ENCODE measurements at regions not wholly inside any gene's neighbourhood (a gene's known extent, or its start where the extent isn't known, plus 50 kb on each side); places are given as distances from the start of the nearest gene placed in this dataset.
A peak's percentile ranks its signal among the peaks of the same experiment; 100 is the strongest.
"Not testable (repeated sequence)": the region's sequence is repeated elsewhere in the genome, so short reads cannot be mapped to it uniquely, and the experiment has no call there.

DNA sequence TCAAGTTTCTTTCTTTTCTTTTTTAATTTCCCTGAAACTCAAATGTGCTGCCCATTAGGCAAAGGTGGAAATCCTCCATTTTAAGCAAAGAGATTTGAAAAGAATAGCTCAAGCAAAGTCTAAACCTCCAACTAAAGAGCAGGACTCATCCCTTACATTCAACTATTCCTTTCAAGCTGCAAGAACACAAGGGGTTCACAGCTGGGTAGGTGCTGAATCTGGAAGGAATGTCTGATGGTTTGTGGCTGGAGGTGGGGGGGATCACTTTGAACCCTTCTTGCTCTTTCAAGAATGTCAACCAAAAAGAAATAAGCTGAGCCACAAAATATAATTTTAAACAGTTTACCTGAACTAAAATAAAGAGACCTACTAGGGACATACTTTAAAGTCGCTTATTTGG lies 375.7 kb upstream of the CDH10 start:
- DNase-seq (ENCODE audit: low read depth) = no peak

DNA sequence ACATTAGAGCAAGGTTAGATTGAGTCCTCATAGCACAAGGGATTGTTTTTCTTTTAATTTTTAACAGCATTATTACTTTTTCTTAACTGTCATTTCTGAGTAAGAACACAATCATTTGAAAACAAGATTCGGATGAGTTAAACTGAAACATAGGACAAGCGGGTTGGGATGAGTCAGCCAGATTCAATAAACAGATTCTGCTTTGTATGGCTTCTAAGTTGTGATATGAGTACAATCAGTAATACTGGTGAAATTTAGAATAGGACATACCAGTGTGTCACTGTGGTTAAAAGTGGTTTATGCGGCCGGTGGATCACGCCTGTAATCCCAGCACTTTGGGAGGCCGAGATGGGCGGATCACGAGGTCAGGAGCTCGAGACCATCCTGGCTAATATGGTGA lies 364.3 kb upstream of the CDH10 start:
- DNase-seq (ENCODE audit: low read depth) = no peak

GRCh38 chr5:25006734-25007133 lies 362.0 kb upstream of the CDH10 start:
- DNase-seq (ENCODE audit: low read depth) = peak; percentile 47

GRCh38 chr5:25006237-25006636 lies 361.5 kb upstream of the CDH10 start:
- DNase-seq (ENCODE audit: low read depth) = no peak

DNA sequence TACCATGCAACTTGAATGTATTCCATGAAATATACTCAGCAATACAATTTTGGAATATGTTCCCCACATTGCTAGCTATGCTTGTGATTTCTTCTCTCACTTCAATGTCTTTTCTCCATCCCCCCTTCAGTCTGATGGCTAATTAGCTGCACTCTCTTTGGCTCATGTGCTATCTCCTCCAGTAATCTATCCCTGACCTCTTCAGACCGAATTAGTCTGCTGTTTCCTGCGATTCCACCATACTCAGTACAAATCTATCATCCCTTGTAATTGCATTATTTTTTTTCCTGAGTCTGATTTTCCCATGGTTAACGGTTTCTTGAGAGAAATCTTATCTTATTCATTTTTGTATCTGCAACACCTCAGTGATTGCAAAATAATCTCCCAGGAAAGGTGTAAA lies 360.7 kb upstream of the CDH10 start:
- DNase-seq (ENCODE audit: low read depth) = no peak

DNA sequence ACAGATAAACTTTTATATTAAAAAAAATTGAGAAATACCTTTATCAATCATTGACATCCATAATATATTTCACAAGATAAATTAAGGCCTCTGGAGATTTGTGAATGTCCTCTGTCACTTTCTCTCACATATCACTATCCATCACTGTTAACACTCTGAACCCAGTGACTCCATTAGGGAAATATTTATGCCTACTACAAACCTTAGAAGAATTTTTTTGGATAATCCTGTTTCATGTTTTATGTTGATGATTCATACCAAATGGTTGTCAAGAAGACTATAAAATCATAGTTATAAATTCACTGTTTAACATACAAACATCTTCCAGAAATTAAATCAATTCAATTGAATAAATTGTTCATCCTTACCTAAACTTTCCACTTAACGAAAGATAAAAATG lies 357.6 kb upstream of the CDH10 start:
- DNase-seq (ENCODE audit: low read depth) = no peak

- no peak for DNase-seq (ENCODE audit: low read depth)
These were observed 355.0 kb upstream of the CDH10 start for GRCh38 chr5:24999732-25000131.

- DNase-seq (ENCODE audit: low read depth) = no peak
These were observed 353.9 kb upstream of the CDH10 start for GRCh38 chr5:24998641-24999040.

GRCh38 chr5:24986326-24986725 lies 341.5 kb upstream of the CDH10 start:
- no peak for DNase-seq (ENCODE audit: low read depth)

DNA sequence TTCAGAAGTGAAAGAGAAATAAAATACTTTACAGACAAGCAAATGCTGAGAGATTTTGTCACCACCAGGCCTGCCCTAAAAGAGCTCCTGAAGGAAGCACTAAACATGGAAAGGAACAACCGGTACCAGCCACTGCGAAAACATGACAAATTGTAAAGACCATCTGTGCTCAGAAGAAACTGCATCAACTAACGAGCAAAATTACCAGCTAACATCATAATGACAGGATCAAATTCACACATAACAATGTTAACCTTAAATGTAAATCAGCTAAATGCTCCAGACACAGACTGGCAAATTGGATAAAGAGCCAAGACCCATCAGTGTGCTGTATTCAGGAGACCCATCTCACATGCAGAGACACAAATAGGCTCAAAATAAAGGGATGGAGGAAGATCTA lies 333.8 kb upstream of the CDH10 start:
- DNase-seq (ENCODE audit: low read depth) = not testable (repeated sequence)

GRCh38 chr5:24963611-24964010 lies 318.8 kb upstream of the CDH10 start:
- DNase-seq (ENCODE audit: low read depth) = no peak

- no peak for DNase-seq (ENCODE audit: low read depth)
These were observed 278.6 kb upstream of the CDH10 start for GRCh38 chr5:24923400-24923799.

GRCh38 chr5:24918676-24919075 lies 273.9 kb upstream of the CDH10 start:
- DNase-seq (ENCODE audit: low read depth) = no peak

DNA sequence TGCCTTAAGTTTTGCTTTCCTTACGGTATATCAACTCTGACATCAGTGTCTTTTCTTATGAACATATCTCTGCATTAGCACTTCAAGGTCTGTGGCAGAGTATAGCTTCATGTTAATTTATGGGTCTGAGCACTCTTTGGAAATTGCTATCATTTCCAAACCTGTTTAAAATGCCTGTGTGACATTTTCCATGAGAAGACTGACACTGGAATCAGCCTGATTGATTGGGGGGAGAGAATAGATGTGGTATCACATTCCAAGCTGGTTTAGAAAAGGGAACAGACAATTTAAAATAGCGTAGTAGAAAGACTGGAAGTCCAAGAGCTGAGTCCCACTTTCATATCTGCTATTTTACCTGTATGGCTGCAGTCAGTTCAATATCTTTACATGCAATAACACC lies 272.1 kb upstream of the CDH10 start:
- no peak for DNase-seq (ENCODE audit: low read depth)

- DNase-seq (ENCODE audit: low read depth) = no peak
These were observed 264.4 kb upstream of the CDH10 start for GRCh38 chr5:24909210-24909609.

DNA sequence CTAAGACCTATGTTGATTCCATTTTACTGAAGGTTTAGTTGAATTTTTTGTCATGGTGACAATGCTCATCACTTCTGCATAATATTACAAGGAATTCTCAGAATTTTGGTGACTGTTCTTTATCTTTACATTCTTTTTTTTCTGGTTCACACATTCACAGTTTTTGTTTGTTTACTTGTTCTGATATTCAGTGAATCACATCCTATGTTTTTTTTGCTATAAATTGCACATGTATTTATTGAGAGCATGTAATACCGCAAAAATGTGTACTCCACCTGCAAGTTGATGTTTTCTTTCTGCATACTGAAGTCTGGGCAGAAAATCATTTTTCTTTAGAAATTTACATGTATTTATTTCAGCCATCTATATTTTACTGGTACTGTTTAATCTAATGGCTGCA lies 261.9 kb upstream of the CDH10 start:
- DNase-seq (ENCODE audit: low read depth) = no peak

DNA sequence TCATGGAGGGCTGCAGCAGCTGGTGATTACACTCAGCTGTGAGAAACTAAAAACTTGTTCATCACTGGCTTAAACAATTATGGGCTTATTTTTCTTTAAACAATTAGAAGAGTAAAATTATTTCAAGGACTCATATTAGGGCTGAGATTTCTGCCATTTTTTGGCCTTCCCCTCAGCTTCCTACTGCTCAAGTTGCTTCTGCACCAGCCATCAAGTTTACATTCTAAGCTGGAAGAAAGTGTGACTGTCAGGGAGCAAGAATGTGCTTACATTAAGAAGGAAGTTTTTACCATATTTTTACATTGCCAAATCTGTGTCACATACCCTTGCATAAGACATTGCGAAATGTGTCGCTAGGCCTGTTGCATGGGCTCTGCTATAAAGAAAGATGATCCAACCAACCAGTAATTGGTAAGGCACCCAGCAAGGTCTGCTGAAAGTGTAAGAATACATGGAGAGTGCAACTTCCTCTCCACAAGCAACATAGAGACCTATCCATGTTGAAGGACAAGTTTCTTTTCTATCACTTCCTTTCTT lies 260.3 kb upstream of the CDH10 start:
- peak; percentile 51 for DNase-seq (ENCODE audit: low read depth)

DNA sequence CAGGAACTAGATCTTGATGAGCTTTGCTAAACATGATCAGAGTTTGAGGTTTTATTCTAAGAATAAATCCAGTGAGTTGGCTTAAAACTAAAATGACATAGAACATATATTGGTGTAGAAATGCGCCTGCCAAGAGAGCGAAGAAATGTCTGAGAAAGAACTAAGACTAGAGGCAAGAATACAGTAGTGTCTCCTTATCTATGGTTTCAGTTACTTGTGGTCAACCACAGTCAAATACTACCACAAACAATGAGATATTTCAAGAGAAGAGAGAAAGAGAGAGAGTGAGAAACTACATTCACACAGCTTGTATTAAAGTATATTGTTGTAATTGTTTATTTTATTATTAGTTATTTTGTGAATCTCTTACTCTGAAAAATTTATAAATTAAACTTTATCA lies 254.4 kb upstream of the CDH10 start:
- DNase-seq (ENCODE audit: low read depth) = no peak

GRCh38 chr5:24864244-24864643 lies 219.5 kb upstream of the CDH10 start:
- no peak for DNase-seq (ENCODE audit: low read depth)

GRCh38 chr5:24862117-24862516 lies 217.3 kb upstream of the CDH10 start:
- DNase-seq (ENCODE audit: low read depth) = no peak

GRCh38 chr5:24855485-24855884 lies 210.7 kb upstream of the CDH10 start:
- DNase-seq (ENCODE audit: low read depth) = no peak

DNA sequence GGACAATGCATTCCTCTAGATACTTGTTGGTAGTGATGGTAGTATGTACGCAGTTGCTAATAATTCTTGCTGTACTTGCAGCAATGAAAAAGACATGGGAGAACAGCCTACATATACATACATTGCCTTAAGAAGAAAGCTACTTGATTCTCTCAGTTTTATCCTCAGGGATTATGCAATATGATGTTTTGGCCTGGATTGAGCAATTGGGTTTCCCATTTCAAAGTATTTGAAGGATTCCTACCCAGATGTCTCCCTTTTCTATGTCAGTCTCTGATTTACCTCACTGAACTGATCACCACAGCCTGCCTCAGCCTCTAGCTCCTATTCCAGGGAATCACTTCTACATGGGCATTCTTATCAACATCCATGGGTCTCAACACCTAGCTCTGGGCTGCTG lies 210.1 kb upstream of the CDH10 start:
- DNase-seq (ENCODE audit: low read depth) = no peak

GRCh38 chr5:24854350-24854749 lies 209.6 kb upstream of the CDH10 start:
- DNase-seq (ENCODE audit: low read depth) = no peak

DNA sequence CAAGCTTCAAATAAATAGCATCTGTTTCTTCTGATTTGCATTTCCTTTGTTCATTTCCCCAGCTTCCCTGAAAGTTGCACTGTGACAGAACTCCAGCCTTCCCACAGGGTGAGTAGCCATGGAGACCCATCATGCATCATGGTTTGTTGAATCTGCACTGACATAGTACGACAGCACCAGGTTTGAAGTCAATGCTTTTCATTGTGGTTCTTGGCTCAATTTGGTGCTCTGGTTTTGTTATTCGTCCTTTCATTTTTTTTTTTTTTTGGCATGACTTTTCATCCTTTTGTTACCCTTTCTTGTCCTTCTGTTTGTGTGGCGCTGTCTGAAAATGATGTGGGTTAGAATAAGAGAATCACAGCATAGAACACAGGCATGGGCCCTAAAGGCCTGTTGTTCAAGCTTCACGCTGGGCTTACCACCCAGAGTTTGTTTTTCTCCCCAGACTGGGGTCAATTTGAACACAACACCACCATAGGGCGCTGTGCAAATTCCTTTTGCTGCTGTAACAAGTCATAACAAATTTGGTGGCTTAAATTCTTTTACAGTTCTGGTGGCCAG lies 206.2 kb upstream of the CDH10 start:
- no peak for DNase-seq (ENCODE audit: low read depth)

GRCh38 chr5:24849210-24849609 lies 204.4 kb upstream of the CDH10 start:
- no peak for DNase-seq (ENCODE audit: low read depth)
